Muscle layer of duodenum (tissue), 2 donors: ENCODE measurements at regions not wholly inside any gene's neighbourhood (a gene's known extent, or its start where the extent isn't known, plus 50 kb on each side); places are given as distances from the start of the nearest gene placed in this dataset.

ENCODE experiments used
- H3K27ac ChIP-seq: one replicate; pipeline ENCODE4 v1.7.0; 2013; ENCODE audit warnings: mild to moderate bottlenecking, low read length
- H3K27me3 ChIP-seq: one replicate; pipeline ENCODE4 v1.7.0; 2013; ENCODE audit warnings: low read depth, mild to moderate bottlenecking, control low read depth, low read length
- H3K36me3 ChIP-seq, 2 donors: one replicate each; pipeline ENCODE4 v1.7.0; 2013; ENCODE audit warnings: low read length in 2 of 2, control low read depth in 1 of 2, mild to moderate bottlenecking in 1 of 2; ENCODE audit not compliant: insufficient read depth in 2 of 2, control insufficient read depth in 1 of 2
- H3K4me1 ChIP-seq, 2 donors: one replicate each; pipeline ENCODE4 v1.7.0; 2013; ENCODE audit warnings: low read length in 2 of 2, mild to moderate bottlenecking in 2 of 2, control low read depth in 1 of 2, moderate library complexity in 1 of 2; ENCODE audit not compliant: insufficient read depth in 2 of 2, control insufficient read depth in 1 of 2
- H3K4me3 ChIP-seq, 2 donors: one replicate each; pipeline ENCODE4 v1.7.0; 2013; ENCODE audit warnings: low read length in 2 of 2, low read depth in 1 of 2, mild to moderate bottlenecking in 1 of 2
- H3K9me3 ChIP-seq, 2 donors: one replicate each; pipeline ENCODE4 v1.7.0; 2013; ENCODE audit warnings: low read length in 2 of 2, control low read depth in 1 of 2, mild to moderate bottlenecking in 1 of 2; ENCODE audit not compliant: control insufficient read depth in 1 of 2
- donor health status: healthy.

DNA sequence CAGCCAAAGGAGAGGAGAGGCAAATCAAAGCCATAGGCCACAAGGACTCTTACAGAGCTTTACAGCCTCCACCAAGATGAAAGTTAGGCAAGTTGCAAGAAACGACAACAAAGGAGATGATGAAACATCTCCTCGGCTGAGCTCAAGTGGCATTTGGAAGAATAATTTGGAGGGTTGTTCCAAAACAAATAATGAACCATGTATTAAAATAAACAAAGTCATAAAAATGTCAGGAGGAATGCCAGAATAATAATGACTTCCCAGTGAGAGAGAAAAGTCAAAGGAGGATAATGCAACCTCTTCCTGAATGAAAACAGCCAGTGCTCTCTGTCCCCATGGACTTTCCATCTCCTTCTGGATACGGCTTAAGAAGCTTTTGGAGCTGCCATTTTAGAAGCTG lies 371.4 kb upstream of the ID4 start:
- Histone ChIP-seq H3K27ac (no peak overlapping the region), H3K4me3 (no peak overlapping the region), H3K27me3 (no peaks in the 10 kb centered on the region), H3K4me1 (no peaks in the 10 kb centered on the region), H3K36me3 (no peaks in the 10 kb centered on the region), H3K9me3 (no peaks in the 10 kb centered on the region)

DNA sequence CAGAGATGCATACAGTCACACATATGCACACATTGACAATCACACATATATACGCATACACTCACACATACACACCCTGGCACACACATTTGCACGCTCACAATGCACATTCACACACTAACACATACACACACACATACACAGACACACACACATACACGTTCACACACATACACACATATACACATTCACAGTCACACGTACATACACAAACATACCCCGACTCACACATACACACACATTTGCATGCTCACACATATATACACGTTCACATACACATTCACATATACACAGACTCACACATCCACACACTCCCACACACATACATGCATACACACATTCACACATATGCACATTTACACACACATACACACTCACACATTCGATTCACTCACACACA lies 366.8 kb upstream of the ID4 start:
- Histone ChIP-seq H3K36me3 (no peaks in the 10 kb centered on the region), H3K4me3 (no peak overlapping the region), H3K9me3 (no peaks in the 10 kb centered on the region), H3K27ac (no peak overlapping the region), H3K27me3 (no peaks in the 10 kb centered on the region), H3K4me1 (no peaks in the 10 kb centered on the region)

DNA sequence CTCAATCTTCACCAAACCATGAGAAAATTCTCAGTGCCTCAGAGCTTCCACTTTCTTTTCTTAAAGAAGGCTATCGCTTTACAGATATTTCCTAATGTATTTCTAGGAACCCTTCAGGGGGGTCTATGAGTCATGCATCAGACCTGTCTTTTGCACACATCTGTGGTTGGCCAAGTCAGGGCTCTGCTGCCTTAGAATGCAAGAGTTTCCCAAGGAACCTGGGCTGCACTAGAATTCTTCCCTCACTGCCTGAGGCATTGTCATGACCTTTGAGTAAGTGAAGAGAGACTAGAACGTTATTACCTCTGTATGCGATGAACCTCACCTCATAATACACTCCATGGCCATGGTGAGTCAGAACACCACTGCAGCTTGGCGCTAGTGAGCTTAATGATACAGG lies 365.0 kb upstream of the ID4 start:
- H3K4me3 ChIP-seq, result no peak overlapping the region
- H3K36me3 ChIP-seq, result no peaks in the 10 kb centered on the region
- H3K9me3 ChIP-seq, result no peaks in the 10 kb centered on the region

DNA sequence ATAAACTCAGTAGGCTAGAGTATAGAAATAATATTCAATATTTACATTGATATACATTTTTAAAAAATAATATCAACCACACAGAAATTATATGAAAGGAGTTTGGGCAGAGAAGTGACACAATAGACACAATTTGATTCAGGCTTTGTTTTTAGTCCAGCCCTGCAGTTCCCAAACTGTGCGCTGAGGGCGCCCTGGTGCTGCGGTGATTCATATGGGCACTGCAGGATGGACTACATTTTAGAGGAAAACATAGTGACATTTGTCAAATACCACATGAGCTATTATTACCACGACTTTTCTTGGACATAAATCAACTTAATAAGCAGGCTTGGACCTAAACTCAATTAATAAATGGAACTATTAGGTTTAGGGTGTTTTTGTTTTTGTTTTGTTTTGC lies 364.3 kb upstream of the ID4 start:
- no peak overlapping the region for H3K4me3 ChIP-seq
- no peak overlapping the region for H3K27ac ChIP-seq
- no peaks in the 10 kb centered on the region for H3K4me1 ChIP-seq

More for the DNA sequence above, 365.0 kb upstream of the ID4 start:
- Histone ChIP-seq H3K27me3 (no peaks in the 10 kb centered on the region), H3K27ac (no peak overlapping the region), H3K4me1 (no peaks in the 10 kb centered on the region)

DNA sequence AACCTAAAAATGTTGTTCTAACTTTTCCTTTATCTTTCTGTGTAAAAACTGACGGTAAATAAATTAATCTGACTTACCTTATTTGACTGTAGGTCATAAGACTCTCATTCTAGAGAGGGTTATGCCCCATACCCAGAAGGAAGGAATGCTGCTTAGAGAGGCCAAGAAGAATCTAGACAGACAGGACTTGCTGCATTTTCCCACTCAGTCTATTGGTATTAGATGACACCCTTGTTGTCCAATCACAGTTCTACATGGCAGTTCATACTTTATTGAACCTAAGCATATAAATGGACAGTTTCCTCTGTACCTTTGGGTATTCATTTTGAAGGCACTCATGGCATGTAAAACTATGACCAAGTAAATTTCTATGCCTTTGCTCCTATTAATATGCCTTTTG lies 359.6 kb upstream of the ID4 start:
- Histone ChIP-seq H3K4me1 (no peaks in the 10 kb centered on the region), H3K27me3 (no peaks in the 10 kb centered on the region), H3K9me3 (no peaks in the 10 kb centered on the region), H3K4me3 (no peak overlapping the region), H3K36me3 (no peaks in the 10 kb centered on the region), H3K27ac (no peak overlapping the region)

More for the DNA sequence above, 364.3 kb upstream of the ID4 start:
- H3K36me3 ChIP-seq, result no peaks in the 10 kb centered on the region
- no peaks in the 10 kb centered on the region for H3K27me3 ChIP-seq
- H3K9me3 ChIP-seq, result no peaks in the 10 kb centered on the region

DNA sequence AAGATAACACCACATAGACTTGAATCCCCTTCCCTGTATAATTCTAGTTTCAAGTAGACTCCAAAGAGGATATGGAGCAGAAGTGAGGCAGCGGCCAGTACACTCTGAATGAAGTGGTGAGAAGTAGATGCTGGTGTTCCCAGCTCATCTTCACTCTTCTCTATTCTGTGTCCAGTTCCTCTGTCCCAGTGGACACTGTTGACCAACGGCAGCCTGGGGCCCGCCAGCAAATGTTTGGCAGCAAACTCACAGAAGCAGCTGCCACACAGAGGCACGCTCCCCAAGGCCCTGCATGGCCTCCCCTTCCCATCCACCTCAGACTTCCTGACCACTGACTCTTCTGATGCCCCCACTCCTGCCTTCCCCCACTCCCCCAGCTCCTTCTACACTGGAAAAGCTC lies 358.9 kb upstream of the ID4 start:
- Histone ChIP-seq H3K9me3 (no peaks in the 10 kb centered on the region), H3K27ac (no peak overlapping the region), H3K4me1 (no peaks in the 10 kb centered on the region), H3K36me3 (no peaks in the 10 kb centered on the region), H3K4me3 (no peak overlapping the region), H3K27me3 (no peaks in the 10 kb centered on the region)

DNA sequence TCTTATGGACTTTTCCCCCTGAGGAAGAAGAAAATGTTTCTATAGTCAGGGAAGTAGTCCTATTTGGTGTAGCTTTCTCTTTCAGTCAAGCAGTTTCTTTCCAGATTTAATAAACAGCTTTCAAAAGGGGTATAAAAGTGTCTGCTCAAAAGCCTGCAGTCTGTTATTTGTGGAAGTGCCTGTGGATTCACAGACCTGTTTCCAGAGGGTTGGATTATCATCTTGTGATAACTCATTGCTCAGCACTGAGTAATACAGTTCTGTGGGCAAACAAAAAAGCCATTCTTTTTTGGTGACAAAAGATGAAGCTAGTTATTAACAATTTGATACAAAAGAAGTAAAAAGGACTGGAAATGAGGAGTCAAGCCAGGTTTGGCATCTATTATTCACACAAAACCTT lies 358.2 kb upstream of the ID4 start:
- Histone ChIP-seq H3K4me3 (no peak overlapping the region), H3K4me1 (no peaks in the 10 kb centered on the region), H3K9me3 (no peaks in the 10 kb centered on the region), H3K27ac (no peak overlapping the region), H3K36me3 (no peaks in the 10 kb centered on the region), H3K27me3 (no peaks in the 10 kb centered on the region)

DNA sequence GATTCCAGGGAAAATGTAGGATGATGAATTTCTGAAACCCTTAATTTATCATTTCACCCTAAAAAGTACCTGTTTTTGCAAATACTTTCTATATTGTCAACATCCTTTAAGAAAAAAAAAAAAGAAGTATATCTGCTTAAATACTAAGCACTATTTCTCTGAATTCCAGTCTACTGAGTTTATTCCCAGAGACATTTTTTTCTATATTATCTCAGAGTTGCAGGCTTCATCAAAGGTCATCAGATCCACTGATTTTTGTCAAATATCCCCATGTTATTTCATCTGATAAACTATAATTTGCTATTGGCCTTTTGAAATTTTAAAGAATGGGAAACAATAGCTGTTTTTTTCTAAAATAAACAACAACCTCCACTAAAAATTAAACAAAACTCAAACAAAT lies 357.6 kb upstream of the ID4 start:
- no peak overlapping the region for H3K27ac ChIP-seq
- no peaks in the 10 kb centered on the region for H3K4me1 ChIP-seq
- no peaks in the 10 kb centered on the region for H3K9me3 ChIP-seq
- H3K4me3 ChIP-seq, result no peak overlapping the region
- H3K27me3 ChIP-seq, result no peaks in the 10 kb centered on the region
- no peaks in the 10 kb centered on the region for H3K36me3 ChIP-seq

DNA sequence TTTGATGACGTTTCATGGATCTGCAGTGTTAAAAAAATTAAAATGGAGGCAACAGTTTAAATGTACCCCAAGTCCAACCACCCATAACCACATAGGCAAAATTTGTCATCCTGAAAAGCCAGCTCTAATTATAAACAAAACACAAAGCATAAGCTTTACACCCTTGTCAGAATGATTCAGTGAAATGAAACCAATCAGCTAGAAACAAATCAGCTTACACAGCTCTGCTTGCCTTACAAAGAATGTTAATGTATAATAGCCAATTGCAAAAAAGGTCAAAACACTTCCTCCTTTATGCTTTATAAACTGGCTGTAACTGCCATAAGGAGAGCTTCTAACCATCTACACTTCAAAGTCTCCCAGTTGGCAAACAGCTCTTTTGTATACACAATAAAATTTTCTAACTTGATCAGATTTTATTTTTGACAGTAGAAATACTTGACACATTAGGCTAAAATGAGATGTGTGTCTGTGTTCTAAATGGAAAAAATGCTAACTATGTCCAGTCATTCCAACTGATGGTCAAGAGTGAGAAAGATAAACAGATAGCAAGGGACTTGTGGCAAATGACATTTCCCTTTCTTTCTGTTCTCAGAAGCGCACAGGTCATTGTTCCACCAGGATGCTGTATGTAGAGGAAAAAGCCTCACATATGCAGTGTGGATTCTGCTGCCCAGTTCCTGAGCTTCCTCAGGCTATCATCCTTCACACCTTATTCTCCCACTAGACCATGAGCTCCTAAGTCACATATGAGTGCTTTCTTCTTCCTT lies 344.3 kb upstream of the ID4 start:
- H3K36me3 ChIP-seq, result no peaks in the 10 kb centered on the region
- no peaks in the 10 kb centered on the region for H3K4me1 ChIP-seq
- no peaks in the 10 kb centered on the region for H3K9me3 ChIP-seq
- no peak overlapping the region for H3K27ac ChIP-seq
- H3K4me3 ChIP-seq, result no peak overlapping the region
- no peaks in the 10 kb centered on the region for H3K27me3 ChIP-seq

DNA sequence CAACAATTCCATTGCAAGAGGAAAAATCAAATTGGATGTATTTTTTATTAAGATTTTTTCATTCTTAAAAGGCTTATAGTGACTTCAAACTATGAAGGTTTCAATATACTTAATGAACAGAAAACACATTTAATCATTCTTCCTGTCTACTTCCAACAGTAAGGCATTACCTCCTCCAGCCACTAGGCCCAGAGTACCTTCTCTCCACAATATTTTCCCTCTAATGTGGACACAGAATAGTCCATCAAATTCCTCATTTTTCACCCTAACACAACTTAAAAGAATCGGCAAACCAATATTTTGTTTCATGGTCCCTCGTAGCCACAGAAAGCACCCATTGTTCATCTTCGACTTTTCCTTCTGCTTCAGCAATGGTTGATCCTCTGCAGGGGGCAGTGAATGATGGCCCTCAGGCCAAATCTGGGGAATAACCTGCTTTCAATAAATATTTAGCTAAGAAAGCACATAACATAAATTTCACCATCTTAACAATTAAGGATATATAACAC lies 335.4 kb upstream of the ID4 start:
- H3K9me3 ChIP-seq, result peaks cover 0 to 20% of the 10 kb centered on the region in 2 donors
- no peaks in the 10 kb centered on the region for H3K27me3 ChIP-seq
- H3K27ac ChIP-seq, result no peak overlapping the region
- H3K36me3 ChIP-seq, result no peaks in the 10 kb centered on the region
- H3K4me3 ChIP-seq, result no peak overlapping the region
- no peaks in the 10 kb centered on the region for H3K4me1 ChIP-seq

DNA sequence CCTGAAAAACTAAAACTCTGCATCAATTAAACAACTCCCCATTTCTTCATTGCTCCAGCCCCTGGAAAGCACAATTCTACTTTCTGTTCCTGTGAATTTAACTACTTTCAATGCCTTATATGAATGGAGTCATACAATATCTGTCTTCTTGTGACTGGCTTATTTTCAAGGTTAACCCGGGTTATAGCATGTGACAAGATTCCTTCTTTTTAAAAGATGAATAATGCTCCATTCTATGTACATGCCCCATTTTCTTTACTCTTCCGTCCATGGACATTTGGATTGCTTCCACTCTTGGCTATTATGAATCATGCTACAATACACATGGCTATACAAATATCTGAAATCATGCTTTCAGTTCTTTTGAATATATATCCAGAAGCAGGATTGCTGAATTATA lies 334.9 kb upstream of the ID4 start:
- H3K36me3 ChIP-seq, result no peaks in the 10 kb centered on the region
- H3K27me3 ChIP-seq, result no peaks in the 10 kb centered on the region
- H3K4me3 ChIP-seq, result no peak overlapping the region
- H3K27ac ChIP-seq, result no peak overlapping the region
- peaks cover 0 to 24% of the 10 kb centered on the region in 2 donors for H3K9me3 ChIP-seq
- H3K4me1 ChIP-seq, result no peaks in the 10 kb centered on the region

DNA sequence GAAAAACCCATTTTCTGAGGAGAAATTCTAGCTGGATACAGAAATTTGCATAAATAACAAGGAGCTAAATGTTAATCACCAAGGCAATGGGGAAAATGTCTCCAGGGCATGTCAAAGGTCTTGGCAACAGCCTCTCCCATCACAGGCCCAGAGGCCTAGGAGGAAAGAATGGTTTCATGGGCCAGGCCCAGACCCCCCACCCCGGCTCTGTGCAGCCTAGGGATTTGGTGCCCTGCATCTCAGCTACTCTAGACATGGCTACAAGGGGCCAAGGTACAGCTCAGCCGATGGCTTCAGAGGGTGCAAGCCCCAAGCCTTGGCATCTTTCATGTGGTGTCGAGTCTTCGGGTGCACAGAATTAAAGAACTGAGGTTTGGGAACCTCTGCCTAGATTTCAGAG lies 321.2 kb upstream of the ID4 start:
- no peaks in the 10 kb centered on the region for H3K36me3 ChIP-seq
- no peak overlapping the region for H3K4me3 ChIP-seq
- H3K4me1 ChIP-seq, result no peaks in the 10 kb centered on the region
- no peaks in the 10 kb centered on the region for H3K27me3 ChIP-seq
- H3K9me3 ChIP-seq, result peaks cover 0 to 26% of the 10 kb centered on the region in 2 donors
- no peak overlapping the region for H3K27ac ChIP-seq
